Fibroblast of skin of right quadriceps (primary cell): ENCODE measurements at regions not wholly inside any gene's neighbourhood (a gene's known extent, or its start where the extent isn't known, plus 50 kb on each side); places are given as distances from the start of the nearest gene placed in this dataset.

Source experiments
- DNase-seq: peaks from one replicate; pipeline ENCODE4 v3.0.0-alpha.2; 2013

DNA sequence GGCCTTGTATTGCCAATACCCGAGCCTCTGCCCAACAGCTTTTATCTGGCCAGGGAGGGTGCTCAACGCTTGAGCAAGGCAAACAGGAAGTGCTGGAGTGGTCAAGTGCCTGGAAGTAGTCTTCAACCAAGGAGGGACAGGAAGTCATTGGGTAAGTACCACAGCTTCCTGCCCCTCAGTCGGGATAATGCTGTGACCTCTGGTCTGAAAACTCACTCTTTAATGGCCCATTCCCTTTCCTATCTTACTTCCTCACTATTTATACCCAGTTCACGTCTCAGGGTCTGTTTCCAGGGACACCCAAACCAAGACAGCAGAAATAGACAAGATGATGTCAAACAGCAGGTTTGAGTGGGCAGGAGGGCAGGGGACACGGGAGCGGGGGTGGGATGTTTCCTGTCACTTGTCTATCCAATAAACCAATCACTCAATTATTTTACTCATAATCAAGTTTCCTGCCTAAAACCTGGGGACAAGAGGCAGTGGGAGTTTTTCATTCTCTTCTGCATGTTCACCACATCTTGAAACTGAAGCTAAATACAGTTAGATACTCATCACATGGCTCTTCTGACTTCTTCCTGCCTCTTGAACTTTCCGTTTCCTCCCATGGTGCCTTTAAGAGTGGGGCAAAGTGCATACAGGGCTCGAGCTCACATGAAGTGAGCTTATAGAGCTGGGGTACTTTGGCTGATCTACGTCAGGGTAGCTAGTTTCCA, 68.9 kb upstream of the CAB39 start:
- DNase-seq: no peak

DNA sequence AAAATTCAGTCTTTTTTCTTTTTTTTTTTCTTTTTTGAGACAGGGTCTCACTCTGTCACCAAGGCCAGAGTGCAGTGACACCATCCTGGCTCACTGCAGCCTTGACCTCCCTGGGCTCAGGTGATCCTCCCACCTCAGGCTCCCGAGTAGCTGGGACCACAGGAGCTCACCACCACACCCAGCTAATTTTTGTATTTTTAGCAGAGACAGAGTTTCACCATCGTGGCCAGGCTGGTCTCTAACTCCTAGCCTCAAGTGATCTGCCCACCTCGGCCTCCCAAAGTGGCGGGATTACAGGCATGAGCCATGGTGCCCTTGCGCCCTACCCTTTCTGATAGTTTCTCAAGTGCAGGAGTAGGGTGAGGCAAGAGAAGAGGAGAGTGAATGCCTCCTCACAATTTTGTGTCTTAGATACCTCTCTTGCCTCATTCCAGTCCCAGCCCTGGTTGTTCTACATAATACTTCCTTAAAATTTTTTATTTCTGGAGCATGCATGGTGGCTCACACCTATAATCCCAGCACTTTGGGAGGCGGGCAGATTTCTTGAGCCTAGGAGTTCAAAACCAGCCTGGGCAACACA, 68.2 kb upstream of the CAB39 start:
- no peak for DNase-seq

DNA sequence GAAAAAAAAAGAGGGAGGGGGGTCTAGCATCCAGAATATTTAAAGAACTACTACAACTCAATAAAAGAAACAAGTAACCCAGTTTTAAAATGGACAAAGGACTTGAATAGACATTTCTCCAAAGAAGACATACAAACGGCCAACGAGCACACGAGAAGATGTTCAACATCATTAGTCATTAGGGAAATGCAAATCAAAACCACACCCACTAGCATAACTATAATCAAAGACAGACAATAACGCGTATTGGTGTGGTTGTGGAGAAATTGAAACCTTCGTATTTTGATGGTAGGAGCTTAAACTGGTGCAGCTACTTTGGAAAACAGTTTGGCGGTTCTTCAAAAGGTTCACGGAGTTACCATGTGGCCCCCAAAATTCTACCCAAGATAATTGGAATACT, 64.3 kb upstream of the CAB39 start:
- DNase-seq: no peak

DNA sequence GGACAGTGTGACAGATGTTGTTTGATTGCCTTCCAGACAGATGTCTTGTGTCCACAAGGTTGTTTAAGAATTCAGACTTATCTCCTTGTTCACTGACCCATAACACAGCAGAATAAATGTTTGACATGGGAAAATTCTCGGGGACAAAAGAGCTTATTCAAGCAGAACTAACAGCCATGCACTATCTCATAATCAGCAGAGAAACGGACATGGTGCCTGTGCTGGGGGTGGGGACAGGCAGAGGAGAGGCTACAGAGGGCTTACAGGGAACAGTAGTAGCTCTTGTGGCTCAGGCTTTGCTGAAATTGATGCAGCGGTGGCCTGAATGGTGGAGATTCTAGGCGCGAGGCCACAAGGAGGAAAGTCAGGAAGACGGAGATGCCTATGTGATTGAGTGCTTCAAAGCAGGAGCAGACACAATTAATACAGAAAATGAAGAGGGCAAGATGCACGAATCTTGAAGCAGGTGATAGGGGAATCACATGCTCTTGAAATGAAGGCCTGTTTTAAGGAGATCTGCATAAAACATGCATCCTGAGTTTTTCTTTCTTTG, 62.0 kb upstream of the CAB39 start:
- no peak for DNase-seq

DNA sequence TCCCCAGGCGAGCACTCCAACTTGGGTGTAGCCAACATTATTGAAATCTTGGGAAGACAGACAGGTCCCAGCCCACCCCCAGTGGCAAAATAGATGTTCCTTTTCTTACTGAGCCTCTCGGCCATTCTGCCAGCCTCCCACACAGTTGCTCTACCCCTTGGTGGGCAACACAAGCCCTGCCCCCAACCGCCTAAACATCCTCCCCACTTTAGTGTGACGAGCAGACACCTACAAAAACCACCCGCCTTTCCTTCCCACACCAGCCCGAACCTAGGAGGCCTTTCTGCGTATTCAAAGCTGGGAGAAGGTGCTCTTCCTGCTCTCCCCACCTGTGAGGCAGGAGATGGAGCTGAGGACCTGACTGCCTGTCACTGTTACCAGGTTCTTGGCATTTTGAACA, 58.6 kb upstream of the CAB39 start:
- no peak for DNase-seq

DNA sequence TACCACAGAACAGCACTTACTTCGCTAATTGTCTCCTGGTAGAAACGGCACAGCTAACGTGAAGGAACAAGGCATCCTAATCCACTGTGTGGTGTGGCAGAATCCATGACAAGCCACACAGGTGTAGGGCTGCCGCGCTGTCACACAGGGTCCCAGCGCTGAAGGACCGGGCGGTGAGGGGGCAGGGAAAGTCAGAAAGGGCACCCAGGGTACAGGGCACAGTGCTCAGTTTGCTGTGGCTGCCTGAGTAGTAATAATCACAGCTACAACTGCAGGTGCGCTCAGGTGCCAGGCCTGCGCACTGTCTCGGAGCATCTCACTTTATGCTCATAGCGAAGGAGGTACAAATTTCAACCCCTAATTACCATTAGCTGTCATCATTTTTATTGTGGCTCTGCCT, 55.2 kb upstream of the CAB39 start:
- no peak for DNase-seq

DNA sequence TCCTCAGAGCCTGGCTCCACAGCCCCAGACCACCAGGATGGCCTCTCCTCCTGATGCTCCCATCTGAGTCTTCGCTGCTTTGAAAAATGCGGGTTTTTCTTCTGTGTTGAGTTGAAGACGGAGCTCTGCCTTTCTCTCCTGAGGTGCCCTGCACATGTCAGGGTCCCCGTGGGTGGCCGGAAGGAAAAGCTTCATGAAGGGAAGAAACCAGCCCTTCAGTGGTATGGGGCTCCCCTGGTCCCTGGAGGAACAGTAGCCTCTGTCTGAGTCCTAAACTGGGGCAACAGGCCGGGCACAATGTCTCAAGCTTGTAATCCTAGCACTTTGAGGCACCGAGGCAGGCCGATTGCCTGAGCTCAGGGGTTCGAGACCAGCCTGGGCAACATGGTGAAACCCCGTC, 54.7 kb upstream of the CAB39 start:
- no peak for DNase-seq

DNA sequence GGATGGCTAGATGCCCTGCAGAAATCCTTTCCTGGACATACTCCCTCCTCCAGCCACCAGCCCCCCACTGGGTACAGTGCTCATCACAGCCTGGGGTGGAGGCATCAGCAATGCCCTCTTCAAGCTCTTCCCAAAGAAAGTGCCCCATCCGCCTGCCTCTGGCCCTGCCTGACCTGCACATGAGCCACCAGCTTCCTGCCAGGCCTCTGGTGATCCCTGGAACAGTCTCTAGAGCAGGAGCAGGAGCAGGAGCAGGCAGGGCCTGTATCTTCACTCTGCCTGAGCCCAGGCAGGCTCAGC, 54.1 kb upstream of the CAB39 start:
- no peak for DNase-seq

DNA sequence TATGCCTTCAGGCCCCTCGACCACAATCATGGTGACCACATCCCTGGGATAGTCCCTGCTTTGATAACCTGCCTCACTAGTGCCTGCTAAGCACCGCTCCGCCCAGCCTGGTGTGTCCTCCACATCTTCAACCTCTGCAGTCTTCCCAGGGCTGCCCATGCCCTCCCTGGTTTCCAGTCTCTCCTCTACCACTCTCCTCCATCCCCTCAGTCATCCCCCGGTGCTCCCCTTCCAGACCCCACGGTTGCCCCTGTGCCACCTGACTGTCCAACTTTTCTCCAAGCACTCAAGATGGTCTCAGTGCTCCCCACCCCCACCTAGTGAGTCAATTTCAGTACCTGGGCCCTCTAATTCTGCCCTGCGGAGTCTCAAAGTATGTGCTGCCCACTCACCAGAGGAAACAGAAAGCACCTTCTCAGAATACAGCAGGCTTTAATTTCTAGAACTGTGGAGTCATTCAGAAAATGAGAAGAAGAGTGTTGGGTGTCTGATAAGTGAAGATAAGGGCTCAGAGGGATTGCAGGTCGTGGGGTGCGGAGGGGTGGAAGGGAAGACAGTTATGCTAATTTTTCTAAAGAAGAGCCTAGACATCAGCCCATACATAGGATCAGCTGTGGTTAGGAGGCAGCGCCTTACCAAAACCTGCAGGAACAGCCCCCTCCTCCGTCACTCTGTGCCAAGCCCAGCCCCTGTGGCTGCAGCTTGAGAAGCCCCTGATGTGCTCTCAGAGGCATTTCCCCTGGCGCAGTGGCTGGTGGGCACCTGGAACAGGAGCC, 53.6 kb upstream of the CAB39 start:
- DNase-seq: no peak

DNA sequence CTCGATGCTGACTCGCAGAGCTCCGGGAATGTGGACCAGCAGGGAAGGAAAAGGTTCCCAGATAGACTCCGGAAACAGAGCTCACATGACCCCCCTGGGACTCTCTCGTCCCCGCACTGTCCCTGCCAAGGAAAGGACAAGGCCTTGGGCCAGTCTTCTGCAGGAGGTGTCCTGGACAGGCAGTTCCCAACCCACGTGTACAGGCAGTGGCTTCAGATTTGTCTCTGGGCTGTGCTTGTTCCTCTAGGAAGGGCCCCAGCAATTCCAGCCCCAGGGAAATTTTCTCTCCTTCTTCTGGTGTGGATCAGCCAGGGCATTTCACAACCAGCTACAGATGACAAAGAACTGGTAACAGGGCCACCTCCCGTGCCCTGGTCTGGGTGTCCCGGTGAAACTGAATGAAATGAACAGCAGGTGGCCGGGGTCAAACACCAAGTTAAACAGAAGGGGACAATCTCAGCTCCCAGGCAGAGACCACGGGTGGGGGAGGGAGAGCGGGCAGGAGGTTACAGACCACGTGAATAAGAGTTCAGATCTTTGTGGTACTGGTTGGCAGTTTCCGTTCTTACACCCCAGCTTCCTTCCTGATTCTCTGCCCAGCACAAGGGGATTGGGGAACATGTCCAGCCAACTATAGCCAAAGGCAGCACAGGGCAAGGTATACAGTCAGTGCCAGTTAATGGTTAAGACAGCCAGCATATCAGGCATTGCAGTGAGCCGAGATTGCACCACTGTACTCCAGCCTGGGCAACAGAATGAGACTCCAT, 52.2 kb upstream of the CAB39 start:
- no peak for DNase-seq

DNA sequence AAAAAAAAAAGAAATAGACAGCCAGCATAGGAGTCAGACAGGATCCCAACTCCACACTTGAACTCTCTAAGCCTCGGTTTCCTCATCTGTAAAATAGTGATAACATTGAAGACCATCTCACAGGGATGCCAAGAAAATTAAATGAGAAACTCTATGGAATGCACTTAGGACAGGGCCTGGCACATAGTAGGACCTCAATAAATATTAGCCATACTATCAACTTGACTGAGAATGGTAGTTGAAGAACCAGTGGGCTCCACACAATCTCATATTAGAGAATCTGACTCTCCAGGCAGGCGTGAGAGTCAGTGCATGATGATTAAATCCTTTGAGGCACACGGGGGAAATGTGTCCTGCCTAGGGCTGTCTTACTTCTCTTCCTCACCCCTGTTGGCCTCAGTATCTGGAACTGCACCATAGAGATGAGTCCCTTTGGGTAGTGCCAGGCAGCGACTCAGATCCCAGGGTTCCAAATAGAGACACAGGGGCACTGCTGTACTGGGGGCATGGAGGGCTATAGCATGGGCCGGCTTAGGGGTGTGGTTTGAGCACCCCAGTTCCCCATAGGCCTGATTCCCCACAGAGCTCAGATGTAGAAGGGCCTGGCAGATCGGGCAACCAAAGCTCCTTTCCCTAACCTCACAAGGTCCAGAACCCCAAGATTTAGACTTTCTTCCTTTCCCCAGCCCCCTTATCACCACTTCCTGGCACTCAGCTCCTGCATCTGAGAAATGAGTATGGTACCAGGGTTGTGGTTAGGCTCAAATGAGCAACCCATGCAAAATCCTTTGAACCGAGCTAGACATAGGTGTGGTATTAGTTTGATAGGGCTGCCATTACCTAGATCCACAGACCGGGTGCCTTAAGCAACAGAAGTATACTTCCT, 51.3 kb upstream of the CAB39 start:
- no peak for DNase-seq
